HG03575 (cell line): ENCODE measurements at regions not wholly inside any gene's neighbourhood (a gene's known extent, or its start where the extent isn't known, plus 50 kb on each side); places are given as distances from the start of the nearest gene placed in this dataset.

ENCODE experiments used
- ATAC-seq: cut with Tn5 transposase; IDR thresholded peaks from one replicate; pipeline ENCODE4 v1.9.1; 2021; ENCODE audit not compliant: unreplicated experiment, insufficient number of reproducible peaks, low FRiP score; ENCODE audit errors: extremely low read depth

- no peak for ATAC-seq
Observed at GRCh38 chr13:90185734-90186133, 1161.8 kb upstream of the MIR17HG start.

- no peak for ATAC-seq
Observed at GRCh38 chr13:90187478-90188350, 1159.8 kb upstream of the MIR17HG start.

- no peak for ATAC-seq
Observed at GRCh38 chr13:90188351-90188636, 1159.2 kb upstream of the MIR17HG start.

GRCh38 chr13:90197722-90198121 is 1149.8 kb upstream of the MIR17HG start:
- ATAC-seq, result no peak

- no peak for ATAC-seq
Observed at GRCh38 chr13:90201202-90201601, 1146.3 kb upstream of the MIR17HG start.

- no peak for ATAC-seq
Observed at GRCh38 chr13:90201676-90202460, 1145.6 kb upstream of the MIR17HG start.

GRCh38 chr13:90205081-90205480 is 1142.4 kb upstream of the MIR17HG start:
- ATAC-seq, result no peak

GRCh38 chr13:90205911-90206310 is 1141.6 kb upstream of the MIR17HG start:
- no peak for ATAC-seq

- ATAC-seq, result no peak
Observed at GRCh38 chr13:90217275-90217674, 1130.2 kb upstream of the MIR17HG start.

- ATAC-seq, result no peak
Observed at GRCh38 chr13:90222758-90223157, 1124.7 kb upstream of the MIR17HG start.

GRCh38 chr13:90230311-90230710 is 1117.2 kb upstream of the MIR17HG start:
- no peak for ATAC-seq

- ATAC-seq, result no peak
Observed at GRCh38 chr13:90232291-90232690, 1115.2 kb upstream of the MIR17HG start.

GRCh38 chr13:90233933-90234672 is 1113.4 kb upstream of the MIR17HG start:
- ATAC-seq, result no peak

- no peak for ATAC-seq
Observed at GRCh38 chr13:90237852-90238251, 1109.6 kb upstream of the MIR17HG start.

GRCh38 chr13:90238413-90238812 is 1109.1 kb upstream of the MIR17HG start:
- ATAC-seq, result no peak

- ATAC-seq, result no peak
Observed at GRCh38 chr13:90239130-90239529, 1108.4 kb upstream of the MIR17HG start.

GRCh38 chr13:90246005-90246404 is 1101.5 kb upstream of the MIR17HG start:
- no peak for ATAC-seq

GRCh38 chr13:90246687-90247345 is 1100.7 kb upstream of the MIR17HG start:
- no peak for ATAC-seq

- no peak for ATAC-seq
Observed at GRCh38 chr13:90253806-90254205, 1093.7 kb upstream of the MIR17HG start.
